ENCODE measurements at regions not wholly inside any gene's neighbourhood (a gene's known extent, or its start where the extent isn't known, plus 50 kb on each side); places are given as distances from the start of the nearest gene placed in this dataset.
A peak's percentile ranks its signal among the peaks of the same experiment; 100 is the strongest.

- no peak for DNase-seq (ENCODE audit: low read depth, low spot score)
- Histone ChIP-seq H3K4me1 (ENCODE audit: control insufficient read depth, insufficient read depth, low read length) (peaks cover 5% of the 10 kb centered on the region), H3K4me3 (ENCODE audit: low read length) (no peak overlapping the region), H3K36me3 (ENCODE audit: control insufficient read depth, insufficient read depth, low read length) (no peaks in the 10 kb centered on the region), H3K9me3 (ENCODE audit: control insufficient read depth, insufficient read depth, low read length) (no peaks in the 10 kb centered on the region), H3K27ac (ENCODE audit: low read length) (no peak overlapping the region), H3K27me3 (ENCODE audit: control insufficient read depth, insufficient read depth, low read length) (no peaks in the 10 kb centered on the region)
- no CpG with 5 or more reads among the region's 5 CpGs for WGBS (ENCODE audit: insufficient coverage, insufficient read length)
These were observed 114.4 kb downstream of the TRIM29 start for GRCh38 chr11:120023551-120023950.

- Histone ChIP-seq H3K27ac (ENCODE audit: low read length) (no peak overlapping the region), H3K27me3 (ENCODE audit: control insufficient read depth, insufficient read depth, low read length) (no peaks in the 10 kb centered on the region), H3K36me3 (ENCODE audit: control insufficient read depth, insufficient read depth, low read length) (no peaks in the 10 kb centered on the region), H3K9me3 (ENCODE audit: control insufficient read depth, insufficient read depth, low read length) (no peaks in the 10 kb centered on the region), H3K4me1 (ENCODE audit: control insufficient read depth, insufficient read depth, low read length) (peaks cover 5% of the 10 kb centered on the region), H3K4me3 (ENCODE audit: low read length) (no peak overlapping the region)
- DNase-seq (ENCODE audit: low read depth, low spot score), result no peak
- WGBS (ENCODE audit: insufficient coverage, insufficient read length), result no CpG with 5 or more reads among the region's 1 CpG
These were observed 114.8 kb downstream of the TRIM29 start for GRCh38 chr11:120023120-120023519.

- DNase-seq (ENCODE audit: low read depth, low spot score), result no peak
- Histone ChIP-seq H3K4me3 (ENCODE audit: low read length) (no peak overlapping the region), H3K27me3 (ENCODE audit: control insufficient read depth, insufficient read depth, low read length) (no peaks in the 10 kb centered on the region), H3K4me1 (ENCODE audit: control insufficient read depth, insufficient read depth, low read length) (peaks cover 5% of the 10 kb centered on the region), H3K27ac (ENCODE audit: low read length) (no peak overlapping the region), H3K9me3 (ENCODE audit: control insufficient read depth, insufficient read depth, low read length) (no peaks in the 10 kb centered on the region), H3K36me3 (ENCODE audit: control insufficient read depth, insufficient read depth, low read length) (no peaks in the 10 kb centered on the region)
- no CpG with 5 or more reads among the region's 5 CpGs for WGBS (ENCODE audit: insufficient coverage, insufficient read length)
These were observed 115.3 kb downstream of the TRIM29 start for GRCh38 chr11:120022617-120023016.

DNA sequence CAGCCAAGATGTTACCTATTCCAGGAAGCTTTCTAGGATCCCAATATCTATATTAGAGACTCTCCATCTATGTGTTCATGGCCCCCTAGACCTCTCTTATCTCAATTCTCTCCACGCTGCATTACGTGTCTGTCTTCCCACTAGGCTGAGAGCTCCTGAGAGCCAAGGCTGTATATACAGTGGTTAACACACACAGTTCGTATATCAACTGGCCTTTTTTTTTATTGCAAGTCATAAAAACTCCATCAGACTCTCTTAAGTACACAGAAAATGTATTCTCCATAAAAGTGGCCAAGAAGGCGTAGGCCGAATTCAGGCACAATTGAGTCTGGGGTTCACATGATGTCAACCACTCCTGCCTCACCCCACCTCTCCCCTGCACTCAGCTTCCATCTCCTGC lies 115.9 kb downstream of the TRIM29 start:
- Histone ChIP-seq H3K27me3 (ENCODE audit: control insufficient read depth, insufficient read depth, low read length) (no peaks in the 10 kb centered on the region), H3K4me3 (ENCODE audit: low read length) (no peak overlapping the region), H3K9me3 (ENCODE audit: control insufficient read depth, insufficient read depth, low read length) (no peaks in the 10 kb centered on the region), H3K4me1 (ENCODE audit: control insufficient read depth, insufficient read depth, low read length) (peaks cover 7% of the 10 kb centered on the region), H3K36me3 (ENCODE audit: control insufficient read depth, insufficient read depth, low read length) (no peaks in the 10 kb centered on the region), H3K27ac (ENCODE audit: low read length) (no peak overlapping the region)
- no peak for DNase-seq (ENCODE audit: low read depth, low spot score)
- no CpG with 5 or more reads among the region's 5 CpGs for WGBS (ENCODE audit: insufficient coverage, insufficient read length)

DNA sequence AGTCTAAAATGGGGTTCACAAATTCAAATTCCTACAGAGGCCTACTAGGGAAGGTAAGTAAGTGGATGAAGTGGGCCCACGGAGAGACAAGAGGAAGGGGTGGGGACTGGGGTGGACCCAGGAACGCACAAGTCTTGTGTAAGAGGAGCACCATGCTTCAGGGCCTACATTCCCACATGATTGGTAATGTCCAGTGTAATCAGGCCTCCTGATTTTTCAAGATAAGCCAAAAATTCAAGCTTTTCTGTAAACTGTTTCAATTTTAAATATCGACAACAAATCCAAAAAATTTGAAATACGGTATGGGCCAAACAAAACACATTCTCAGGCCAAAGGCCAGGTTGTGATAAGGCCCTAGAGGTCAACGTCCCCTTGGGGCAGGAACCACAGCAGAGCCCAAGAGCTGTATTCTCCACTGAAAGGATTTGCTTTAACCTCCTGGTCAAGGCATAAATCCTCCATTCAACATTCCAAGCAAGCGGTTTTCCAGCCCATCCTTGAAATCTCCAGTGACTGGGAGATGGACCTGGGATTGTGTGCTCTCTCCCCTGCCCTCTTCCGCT lies 116.4 kb downstream of the TRIM29 start:
- Histone ChIP-seq H3K9me3 (ENCODE audit: control insufficient read depth, insufficient read depth, low read length) (no peaks in the 10 kb centered on the region), H3K27ac (ENCODE audit: low read length) (no peak overlapping the region), H3K4me1 (ENCODE audit: control insufficient read depth, insufficient read depth, low read length) (peaks cover 7% of the 10 kb centered on the region), H3K4me3 (ENCODE audit: low read length) (no peak overlapping the region), H3K27me3 (ENCODE audit: control insufficient read depth, insufficient read depth, low read length) (no peaks in the 10 kb centered on the region), H3K36me3 (ENCODE audit: control insufficient read depth, insufficient read depth, low read length) (no peaks in the 10 kb centered on the region)
- DNase-seq (ENCODE audit: low read depth, low spot score), result no peak
- no CpG with 5 or more reads among the region's 7 CpGs for WGBS (ENCODE audit: insufficient coverage, insufficient read length)

DNA sequence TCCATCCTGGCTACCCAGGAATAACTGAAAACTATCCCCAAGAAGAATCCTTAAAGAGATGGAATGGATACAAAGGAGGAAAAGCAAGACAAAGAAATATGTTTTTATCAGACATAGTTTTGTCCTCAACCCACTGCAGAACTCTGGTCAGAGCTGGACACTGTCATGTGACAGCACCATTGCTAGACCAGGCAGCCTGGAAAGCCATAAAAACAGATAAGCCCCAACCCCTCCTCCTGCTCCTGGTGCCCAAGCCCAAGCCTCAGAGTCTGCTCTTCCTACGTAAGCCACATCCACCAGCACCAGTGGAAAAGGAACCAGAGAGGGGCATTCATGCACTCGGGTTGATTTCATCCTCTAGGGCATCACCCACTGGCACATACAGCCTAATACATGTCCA lies 116.9 kb downstream of the TRIM29 start:
- Histone ChIP-seq H3K27me3 (ENCODE audit: control insufficient read depth, insufficient read depth, low read length) (no peaks in the 10 kb centered on the region), H3K36me3 (ENCODE audit: control insufficient read depth, insufficient read depth, low read length) (no peaks in the 10 kb centered on the region), H3K9me3 (ENCODE audit: control insufficient read depth, insufficient read depth, low read length) (no peaks in the 10 kb centered on the region), H3K4me3 (ENCODE audit: low read length) (no peak overlapping the region), H3K27ac (ENCODE audit: low read length) (no peak overlapping the region), H3K4me1 (ENCODE audit: control insufficient read depth, insufficient read depth, low read length) (peaks cover 7% of the 10 kb centered on the region)
- no peak for DNase-seq (ENCODE audit: low read depth, low spot score)
- no CpG with 5 or more reads among the region's 2 CpGs for WGBS (ENCODE audit: insufficient coverage, insufficient read length)

DNA sequence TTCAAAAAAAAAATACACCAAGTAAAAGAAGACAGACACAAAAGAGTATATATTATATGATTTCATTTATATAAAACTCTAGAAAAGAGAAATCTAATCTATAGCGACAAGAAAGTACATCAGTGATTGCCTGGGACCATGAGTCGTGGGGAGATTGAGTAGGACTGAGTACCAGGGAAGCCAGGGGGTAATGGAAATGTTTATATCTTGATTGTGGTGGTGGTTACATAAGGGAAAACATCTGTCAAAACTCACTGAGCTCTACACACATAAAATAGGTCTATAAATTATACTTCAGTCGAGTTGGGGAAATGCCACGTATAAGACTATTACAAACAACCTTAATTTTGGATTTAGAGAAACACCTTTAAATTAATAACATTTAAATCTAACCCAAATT lies 117.4 kb downstream of the TRIM29 start:
- no peaks in the 10 kb centered on the region for H3K27me3 ChIP-seq (ENCODE audit: control insufficient read depth, insufficient read depth, low read length)
- H3K36me3 ChIP-seq (ENCODE audit: control insufficient read depth, insufficient read depth, low read length), result no peaks in the 10 kb centered on the region
- H3K4me3 ChIP-seq (ENCODE audit: low read length), result no peak overlapping the region
- no peak overlapping the region for H3K27ac ChIP-seq (ENCODE audit: low read length)
- H3K4me1 ChIP-seq (ENCODE audit: control insufficient read depth, insufficient read depth, low read length), result peaks cover 7% of the 10 kb centered on the region
- no peak for DNase-seq (ENCODE audit: low read depth, low spot score)
- no CpG with 5 or more reads among the region's 4 CpGs for WGBS (ENCODE audit: insufficient coverage, insufficient read length)
- no peaks in the 10 kb centered on the region for H3K9me3 ChIP-seq (ENCODE audit: control insufficient read depth, insufficient read depth, low read length)

DNA sequence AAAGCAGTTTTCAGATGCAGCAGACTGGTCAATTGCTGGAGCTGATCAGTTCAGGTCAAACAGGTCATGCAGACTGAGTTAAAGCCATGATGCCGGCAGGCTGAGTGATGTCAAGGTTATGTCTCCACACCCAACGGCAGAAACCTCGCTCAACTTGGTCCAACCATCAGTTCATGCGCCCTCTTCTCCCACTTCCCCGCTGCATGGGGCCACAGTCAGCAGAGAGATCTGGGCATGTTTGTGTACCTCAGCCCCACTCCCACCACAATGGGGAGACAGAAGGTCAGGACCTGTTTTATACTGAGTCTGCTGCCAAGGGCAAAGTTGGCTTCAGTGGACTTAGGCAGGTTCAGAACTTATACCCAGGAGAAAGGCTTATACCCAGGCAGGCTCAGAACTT lies 118.7 kb downstream of the TRIM29 start:
- Histone ChIP-seq H3K27ac (ENCODE audit: low read length) (no peak overlapping the region), H3K9me3 (ENCODE audit: control insufficient read depth, insufficient read depth, low read length) (no peaks in the 10 kb centered on the region), H3K36me3 (ENCODE audit: control insufficient read depth, insufficient read depth, low read length) (no peaks in the 10 kb centered on the region), H3K4me3 (ENCODE audit: low read length) (no peak overlapping the region), H3K27me3 (ENCODE audit: control insufficient read depth, insufficient read depth, low read length) (no peaks in the 10 kb centered on the region), H3K4me1 (ENCODE audit: control insufficient read depth, insufficient read depth, low read length) (peaks cover 7% of the 10 kb centered on the region)
- no peak for DNase-seq (ENCODE audit: low read depth, low spot score)
- WGBS (ENCODE audit: insufficient coverage, insufficient read length), result no CpG with 5 or more reads among the region's 5 CpGs

- Histone ChIP-seq H3K4me1 (ENCODE audit: control insufficient read depth, insufficient read depth, low read length) (peaks cover 10% of the 10 kb centered on the region), H3K27ac (ENCODE audit: low read length) (no peak overlapping the region), H3K4me3 (ENCODE audit: low read length) (no peak overlapping the region), H3K36me3 (ENCODE audit: control insufficient read depth, insufficient read depth, low read length) (no peaks in the 10 kb centered on the region), H3K27me3 (ENCODE audit: control insufficient read depth, insufficient read depth, low read length) (no peaks in the 10 kb centered on the region), H3K9me3 (ENCODE audit: control insufficient read depth, insufficient read depth, low read length) (no peaks in the 10 kb centered on the region)
- no CpG with 5 or more reads among the region's 9 CpGs for WGBS (ENCODE audit: insufficient coverage, insufficient read length)
- no peak for DNase-seq (ENCODE audit: low read depth, low spot score)
These were observed 120.2 kb downstream of the TRIM29 start for GRCh38 chr11:120017582-120018150.

DNA sequence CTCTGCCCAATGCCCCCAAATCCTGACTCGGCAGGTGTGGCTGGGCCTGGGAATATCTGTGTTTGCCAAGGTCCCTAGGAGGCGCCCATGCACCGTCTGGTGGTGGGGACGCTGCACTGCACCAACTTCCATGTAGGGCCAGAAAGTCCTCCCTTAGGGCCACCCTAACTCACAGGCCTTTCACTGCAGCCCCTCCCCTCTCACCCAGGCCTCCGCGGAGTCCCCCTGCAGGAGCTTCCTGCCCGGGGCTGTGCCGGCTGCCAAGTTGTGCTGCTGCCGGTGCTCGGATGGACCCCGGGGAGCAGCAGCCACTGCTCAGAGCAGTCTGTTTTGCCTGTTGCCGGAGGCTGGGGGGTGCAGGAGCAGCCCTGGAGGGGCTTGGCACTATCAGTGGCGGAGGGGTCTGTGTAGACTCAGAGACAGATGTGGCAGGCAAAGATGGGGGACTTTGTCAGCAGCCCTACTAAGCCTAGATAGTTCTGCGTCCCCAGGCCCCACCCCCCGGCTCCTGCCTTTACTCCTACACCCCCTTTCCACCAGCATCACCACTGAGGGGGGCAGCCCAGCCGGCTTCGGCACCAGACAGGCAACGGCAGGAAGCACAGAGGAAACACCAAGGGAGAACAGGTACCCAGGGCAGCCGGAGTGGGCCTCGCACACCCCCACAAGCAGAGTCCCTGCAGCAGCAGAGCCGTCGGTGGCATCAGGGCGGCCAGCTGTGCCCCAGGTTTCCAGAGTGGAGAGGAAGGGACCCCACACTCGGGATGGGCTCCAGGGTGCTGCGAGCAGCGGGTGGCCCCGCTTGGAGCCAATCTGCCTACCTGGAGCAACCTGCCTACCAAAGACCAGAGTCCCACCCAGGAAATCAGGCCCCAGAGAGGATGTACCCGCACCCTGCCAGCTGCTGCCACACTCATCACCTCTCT lies 124.3 kb downstream of the TRIM29 start:
- peak; percentile 64 for DNase-seq (ENCODE audit: low read depth, low spot score)
- no peaks in the 10 kb centered on the region for H3K9me3 ChIP-seq (ENCODE audit: control insufficient read depth, insufficient read depth, low read length)
- no peaks in the 10 kb centered on the region for H3K36me3 ChIP-seq (ENCODE audit: control insufficient read depth, insufficient read depth, low read length)
- H3K4me3 ChIP-seq (ENCODE audit: low read length), result no peak overlapping the region
- WGBS (ENCODE audit: insufficient coverage, insufficient read length), result no CpG with 5 or more reads among the region's 28 CpGs
- no peak overlapping the region for H3K27ac ChIP-seq (ENCODE audit: low read length)
- peaks cover 9% of the 10 kb centered on the region for H3K4me1 ChIP-seq (ENCODE audit: control insufficient read depth, insufficient read depth, low read length)
- no peaks in the 10 kb centered on the region for H3K27me3 ChIP-seq (ENCODE audit: control insufficient read depth, insufficient read depth, low read length)

All from iPS DF 6.9 (cell line).